WTC11 (cell line): ENCODE measurements at regions not wholly inside any gene's neighbourhood (a gene's known extent, or its start where the extent isn't known, plus 50 kb on each side); places are given as distances from the start of the nearest gene placed in this dataset.

Source experiments
- ATAC-seq: fragments of 200-7000 bp; cut with Tn5 transposase; 2 replicates; pipeline ENCODE4 v1.10.0; 2021; ENCODE audit warnings: mild to moderate bottlenecking, moderate library complexity
- CTCF ChIA-PET: fragments of 300-600 bp; sonication (Branson Sonifier 250); formaldehyde crosslinking; loops from one replicate; lab custom pipeline; 2021; ENCODE audit warnings: antibody characterized with exemption; lab: Charles Lee
- POLR2A ChIA-PET: fragments of 350-600 bp; sonication (Branson Sonifier 250); formaldehyde crosslinking; loops from one replicate; lab custom pipeline; 2021; ENCODE audit warnings: antibody characterized with exemption; lab: Charles Lee
- DNase-seq: peaks from one replicate; pipeline ENCODE4 v3.0.0; 2021; ENCODE audit warnings: low spot score
- H3K27ac Mint-ChIP-seq: 2 replicates; pipeline ENCODE4 v1.8.0; 2021; ENCODE audit warnings: mixed read lengths
- H3K27me3 Mint-ChIP-seq: 2 replicates; pipeline ENCODE4 v1.8.0; 2021; ENCODE audit warnings: low read depth, mild to moderate bottlenecking, moderate library complexity, mixed read lengths
- H3K36me3 Mint-ChIP-seq: 2 replicates; pipeline ENCODE4 v1.8.0; 2021; ENCODE audit warnings: mixed read lengths
- H3K4me1 Mint-ChIP-seq: 2 replicates; pipeline ENCODE4 v1.8.0; 2022; ENCODE audit warnings: mixed read lengths
- H3K4me3 Mint-ChIP-seq: 2 replicates; pipeline ENCODE4 v1.8.0; 2021; ENCODE audit warnings: mild to moderate bottlenecking, moderate library complexity, mixed read lengths
- H3K9me3 Mint-ChIP-seq: 2 replicates; pipeline ENCODE4 v1.8.0; 2021; ENCODE audit warnings: mixed read lengths
- CREM ChIP-seq: sonication (generic); formaldehyde crosslinking; IDR thresholded peaks from 2 replicates; pipeline ENCODE4 v1.8.1; 2022; ENCODE audit warnings: mild to moderate bottlenecking, missing genetic modification reagents, moderate library complexity
- GRHL2 ChIP-seq: fragments of 250-450 bp; sonication (Bioruptor Pico); IDR thresholded peaks from 2 replicates; pipeline ENCODE4 v1.8.0; 2022; ENCODE audit warnings: mild to moderate bottlenecking, moderate library complexity; ENCODE audit not compliant: insufficient replicate concordance, severe bottlenecking
- NFE2L1 ChIP-seq: sonication (generic); formaldehyde crosslinking; IDR thresholded peaks from 2 replicates; pipeline ENCODE4 v1.8.1; 2023; ENCODE audit warnings: missing genetic modification reagents
- NR1H2 ChIP-seq: sonication (generic); formaldehyde crosslinking; IDR thresholded peaks from 2 replicates; pipeline ENCODE4 v1.9.0; 2021; ENCODE audit warnings: mild to moderate bottlenecking, moderate library complexity, missing genetic modification reagents
- RELA ChIP-seq: sonication (generic); formaldehyde crosslinking; IDR thresholded peaks from 2 replicates; pipeline ENCODE4 v1.8.1; 2022; ENCODE audit warnings: missing genetic modification reagents, mild to moderate bottlenecking, borderline replicate concordance
- TF ChIP-seq, protein P1 (sequence below): fragments of 200-600 bp; IDR thresholded peaks from 2 replicates; pipeline ENCODE4 v1.8.0; 2022; ENCODE audit warnings: antibody characterized with exemption
- TF ChIP-seq, protein P2 (sequence below): sonication (generic); formaldehyde crosslinking; IDR thresholded peaks from 2 replicates; pipeline ENCODE4 v1.8.0; 2023; ENCODE audit warnings: missing genetic modification reagents
- TF ChIP-seq, protein P3 (sequence below): sonication (generic); formaldehyde crosslinking; IDR thresholded peaks from 2 replicates; pipeline ENCODE4 v1.8.1; 2023; ENCODE audit warnings: mild to moderate bottlenecking, missing genetic modification reagents, moderate library complexity
- TF ChIP-seq, protein P4 (sequence below): sonication (generic); formaldehyde crosslinking; IDR thresholded peaks from 2 replicates; pipeline ENCODE4 v1.8.1; 2022; ENCODE audit warnings: low read depth, mild to moderate bottlenecking, moderate library complexity, missing genetic modification reagents, borderline replicate concordance
- TF ChIP-seq, protein P5 (sequence below): sonication (generic); formaldehyde crosslinking; IDR thresholded peaks from 2 replicates; pipeline ENCODE4 v1.8.1; 2023; ENCODE audit warnings: mild to moderate bottlenecking, moderate library complexity, missing genetic modification reagents
- TF ChIP-seq, protein P6 (sequence below): sonication (generic); formaldehyde crosslinking; IDR thresholded peaks from 2 replicates; pipeline ENCODE4 v1.8.0; 2023; ENCODE audit warnings: missing genetic modification reagents, mild to moderate bottlenecking, borderline replicate concordance

DNA sequence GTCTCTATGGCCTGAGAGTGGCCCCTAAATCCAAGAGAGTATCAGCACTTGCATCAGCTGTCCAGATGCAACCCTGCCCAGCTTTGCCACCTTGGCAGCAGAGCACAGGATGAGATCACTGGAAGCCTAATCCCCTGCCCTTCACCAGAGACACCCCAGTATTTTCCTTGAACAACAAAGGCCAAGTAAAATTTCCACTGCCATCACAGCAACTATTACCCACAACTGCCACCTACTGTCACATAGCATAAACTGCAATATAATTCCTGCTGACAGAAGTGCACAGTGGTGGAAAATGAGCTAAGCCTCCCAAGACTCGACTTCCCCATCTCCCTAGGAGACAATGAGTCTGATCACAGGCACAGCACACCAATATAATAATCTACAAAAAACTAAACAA, 462.8 kb upstream of the ZWINT start:
- H3K36me3 Mint-ChIP-seq: peaks cover 22% of the 10 kb centered on the region
- DNase-seq (no peak), ATAC-seq (peak; percentile 80)
- POLR2A ChIA-PET: no interaction called here
- no peaks in the 10 kb centered on the region; the same call in 1 of the 2 replicates for H3K27me3 Mint-ChIP-seq
- TF ChIP-seq, protein P1, sequence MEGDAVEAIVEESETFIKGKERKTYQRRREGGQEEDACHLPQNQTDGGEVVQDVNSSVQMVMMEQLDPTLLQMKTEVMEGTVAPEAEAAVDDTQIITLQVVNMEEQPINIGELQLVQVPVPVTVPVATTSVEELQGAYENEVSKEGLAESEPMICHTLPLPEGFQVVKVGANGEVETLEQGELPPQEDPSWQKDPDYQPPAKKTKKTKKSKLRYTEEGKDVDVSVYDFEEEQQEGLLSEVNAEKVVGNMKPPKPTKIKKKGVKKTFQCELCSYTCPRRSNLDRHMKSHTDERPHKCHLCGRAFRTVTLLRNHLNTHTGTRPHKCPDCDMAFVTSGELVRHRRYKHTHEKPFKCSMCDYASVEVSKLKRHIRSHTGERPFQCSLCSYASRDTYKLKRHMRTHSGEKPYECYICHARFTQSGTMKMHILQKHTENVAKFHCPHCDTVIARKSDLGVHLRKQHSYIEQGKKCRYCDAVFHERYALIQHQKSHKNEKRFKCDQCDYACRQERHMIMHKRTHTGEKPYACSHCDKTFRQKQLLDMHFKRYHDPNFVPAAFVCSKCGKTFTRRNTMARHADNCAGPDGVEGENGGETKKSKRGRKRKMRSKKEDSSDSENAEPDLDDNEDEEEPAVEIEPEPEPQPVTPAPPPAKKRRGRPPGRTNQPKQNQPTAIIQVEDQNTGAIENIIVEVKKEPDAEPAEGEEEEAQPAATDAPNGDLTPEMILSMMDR: peak; percentile 25; the same call in 1 of the 2 replicates
- TF ChIP-seq, protein P2, sequence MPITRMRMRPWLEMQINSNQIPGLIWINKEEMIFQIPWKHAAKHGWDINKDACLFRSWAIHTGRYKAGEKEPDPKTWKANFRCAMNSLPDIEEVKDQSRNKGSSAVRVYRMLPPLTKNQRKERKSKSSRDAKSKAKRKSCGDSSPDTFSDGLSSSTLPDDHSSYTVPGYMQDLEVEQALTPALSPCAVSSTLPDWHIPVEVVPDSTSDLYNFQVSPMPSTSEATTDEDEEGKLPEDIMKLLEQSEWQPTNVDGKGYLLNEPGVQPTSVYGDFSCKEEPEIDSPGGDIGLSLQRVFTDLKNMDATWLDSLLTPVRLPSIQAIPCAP (CRISPR knock-in tag): no peak
- TF ChIP-seq, protein P3, sequence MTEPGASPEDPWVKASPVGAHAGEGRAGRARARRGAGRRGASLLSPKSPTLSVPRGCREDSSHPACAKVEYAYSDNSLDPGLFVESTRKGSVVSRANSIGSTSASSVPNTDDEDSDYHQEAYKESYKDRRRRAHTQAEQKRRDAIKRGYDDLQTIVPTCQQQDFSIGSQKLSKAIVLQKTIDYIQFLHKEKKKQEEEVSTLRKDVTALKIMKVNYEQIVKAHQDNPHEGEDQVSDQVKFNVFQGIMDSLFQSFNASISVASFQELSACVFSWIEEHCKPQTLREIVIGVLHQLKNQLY (CRISPR knock-in tag): no peak
- TF ChIP-seq, protein P4, sequence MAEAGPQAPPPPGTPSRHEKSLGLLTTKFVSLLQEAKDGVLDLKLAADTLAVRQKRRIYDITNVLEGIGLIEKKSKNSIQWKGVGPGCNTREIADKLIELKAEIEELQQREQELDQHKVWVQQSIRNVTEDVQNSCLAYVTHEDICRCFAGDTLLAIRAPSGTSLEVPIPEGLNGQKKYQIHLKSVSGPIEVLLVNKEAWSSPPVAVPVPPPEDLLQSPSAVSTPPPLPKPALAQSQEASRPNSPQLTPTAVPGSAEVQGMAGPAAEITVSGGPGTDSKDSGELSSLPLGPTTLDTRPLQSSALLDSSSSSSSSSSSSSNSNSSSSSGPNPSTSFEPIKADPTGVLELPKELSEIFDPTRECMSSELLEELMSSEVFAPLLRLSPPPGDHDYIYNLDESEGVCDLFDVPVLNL (CRISPR knock-in tag): no peak
- TF ChIP-seq CREM (CRISPR knock-in tag): no peak
- TF ChIP-seq, protein P5, sequence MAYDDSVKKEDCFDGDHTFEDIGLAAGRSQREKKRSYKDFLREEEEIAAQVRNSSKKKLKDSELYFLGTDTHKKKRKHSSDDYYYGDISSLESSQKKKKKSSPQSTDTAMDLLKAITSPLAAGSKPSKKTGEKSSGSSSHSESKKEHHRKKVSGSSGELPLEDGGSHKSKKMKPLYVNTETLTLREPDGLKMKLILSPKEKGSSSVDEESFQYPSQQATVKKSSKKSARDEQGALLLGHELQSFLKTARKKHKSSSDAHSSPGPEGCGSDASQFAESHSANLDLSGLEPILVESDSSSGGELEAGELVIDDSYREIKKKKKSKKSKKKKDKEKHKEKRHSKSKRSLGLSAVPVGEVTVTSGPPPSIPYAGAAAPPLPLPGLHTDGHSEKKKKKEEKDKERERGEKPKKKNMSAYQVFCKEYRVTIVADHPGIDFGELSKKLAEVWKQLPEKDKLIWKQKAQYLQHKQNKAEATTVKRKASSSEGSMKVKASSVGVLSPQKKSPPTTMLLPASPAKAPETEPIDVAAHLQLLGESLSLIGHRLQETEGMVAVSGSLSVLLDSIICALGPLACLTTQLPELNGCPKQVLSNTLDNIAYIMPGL (CRISPR knock-in tag): no peak
- no peak overlapping the region for H3K4me3 Mint-ChIP-seq
- peaks cover 52% of the 10 kb centered on the region for H3K9me3 Mint-ChIP-seq
- H3K4me1 Mint-ChIP-seq: no peaks in the 10 kb centered on the region
- CTCF ChIA-PET: interaction anchor here (0.6 to 1.2 kb wide), 5 partner anchors 11 to 53 kb away, joined by 3 to 7 read pairs (median 4); no protein-coding TSS in a partner anchor
- H3K27ac Mint-ChIP-seq: no peak overlapping the region

DNA sequence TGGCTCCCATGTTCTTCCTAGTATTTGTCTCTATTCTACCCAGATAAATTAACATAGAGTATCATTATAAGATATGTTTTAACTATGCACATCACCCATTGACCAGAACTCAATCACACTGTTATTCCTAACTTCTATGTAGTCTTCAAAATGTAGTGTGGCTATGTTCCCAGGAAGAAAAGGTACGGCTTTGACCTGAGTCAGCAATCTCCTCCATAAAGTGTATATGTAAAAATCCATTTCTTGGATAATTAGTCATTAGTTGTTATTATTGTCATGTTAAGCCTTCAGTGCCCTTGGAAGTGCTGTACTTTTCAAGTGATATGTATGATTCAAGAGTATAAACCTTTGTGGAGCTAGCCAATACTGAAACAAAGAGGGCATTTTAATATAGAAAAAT, 444.0 kb upstream of the ZWINT start:
- Mint-ChIP-seq H3K27me3 (no peaks in the 10 kb centered on the region), H3K27ac (no peak overlapping the region), H3K9me3 (peaks cover 15% of the 10 kb centered on the region), H3K4me1 (peaks cover 7% of the 10 kb centered on the region), H3K4me3 (no peak overlapping the region), H3K36me3 (no peaks in the 10 kb centered on the region)
- no peak for DNase-seq
- POLR2A ChIA-PET: no interaction called here
- TF ChIP-seq RELA (CRISPR knock-in tag) (no peak), GRHL2 (CRISPR knock-in tag) (no peak), NR1H2 (CRISPR knock-in tag) (no peak), NFE2L1 (CRISPR knock-in tag) (no peak)
- TF ChIP-seq, protein P6, sequence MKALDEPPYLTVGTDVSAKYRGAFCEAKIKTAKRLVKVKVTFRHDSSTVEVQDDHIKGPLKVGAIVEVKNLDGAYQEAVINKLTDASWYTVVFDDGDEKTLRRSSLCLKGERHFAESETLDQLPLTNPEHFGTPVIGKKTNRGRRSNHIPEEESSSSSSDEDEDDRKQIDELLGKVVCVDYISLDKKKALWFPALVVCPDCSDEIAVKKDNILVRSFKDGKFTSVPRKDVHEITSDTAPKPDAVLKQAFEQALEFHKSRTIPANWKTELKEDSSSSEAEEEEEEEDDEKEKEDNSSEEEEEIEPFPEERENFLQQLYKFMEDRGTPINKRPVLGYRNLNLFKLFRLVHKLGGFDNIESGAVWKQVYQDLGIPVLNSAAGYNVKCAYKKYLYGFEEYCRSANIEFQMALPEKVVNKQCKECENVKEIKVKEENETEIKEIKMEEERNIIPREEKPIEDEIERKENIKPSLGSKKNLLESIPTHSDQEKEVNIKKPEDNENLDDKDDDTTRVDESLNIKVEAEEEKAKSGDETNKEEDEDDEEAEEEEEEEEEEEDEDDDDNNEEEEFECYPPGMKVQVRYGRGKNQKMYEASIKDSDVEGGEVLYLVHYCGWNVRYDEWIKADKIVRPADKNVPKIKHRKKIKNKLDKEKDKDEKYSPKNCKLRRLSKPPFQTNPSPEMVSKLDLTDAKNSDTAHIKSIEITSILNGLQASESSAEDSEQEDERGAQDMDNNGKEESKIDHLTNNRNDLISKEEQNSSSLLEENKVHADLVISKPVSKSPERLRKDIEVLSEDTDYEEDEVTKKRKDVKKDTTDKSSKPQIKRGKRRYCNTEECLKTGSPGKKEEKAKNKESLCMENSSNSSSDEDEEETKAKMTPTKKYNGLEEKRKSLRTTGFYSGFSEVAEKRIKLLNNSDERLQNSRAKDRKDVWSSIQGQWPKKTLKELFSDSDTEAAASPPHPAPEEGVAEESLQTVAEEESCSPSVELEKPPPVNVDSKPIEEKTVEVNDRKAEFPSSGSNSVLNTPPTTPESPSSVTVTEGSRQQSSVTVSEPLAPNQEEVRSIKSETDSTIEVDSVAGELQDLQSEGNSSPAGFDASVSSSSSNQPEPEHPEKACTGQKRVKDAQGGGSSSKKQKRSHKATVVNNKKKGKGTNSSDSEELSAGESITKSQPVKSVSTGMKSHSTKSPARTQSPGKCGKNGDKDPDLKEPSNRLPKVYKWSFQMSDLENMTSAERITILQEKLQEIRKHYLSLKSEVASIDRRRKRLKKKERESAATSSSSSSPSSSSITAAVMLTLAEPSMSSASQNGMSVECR (CRISPR knock-in tag): no peak
- ATAC-seq: no peak
- CTCF ChIA-PET: interaction anchor here (0.7 kb wide), 1 partner anchor 1137 kb away, joined by 3 read pairs; no protein-coding TSS in a partner anchor
